HL-60/S4 (cell line): ENCODE measurements at regions not wholly inside any gene's neighbourhood (a gene's known extent, or its start where the extent isn't known, plus 50 kb on each side); places are given as distances from the start of the nearest gene placed in this dataset.
"Not testable (repeated sequence)": the region's sequence is repeated elsewhere in the genome, so short reads cannot be mapped to it uniquely, and the experiment has no call there.

Experiments used
- in situ Hi-C: fragments of 300-500 bp; cut with MboI; formaldehyde crosslinking; loops from 2 replicates; pipeline ENCODE4 v1.14.3; 2022; ENCODE audit warnings: low sequenced_read_pairs

GRCh38 chr16:16991711-16992110 is 479.0 kb downstream of the XYLT1 start:
- in situ Hi-C loops = no loop called here

- in situ Hi-C loops = no loop called here
Measured at GRCh38 chr16:16992975-16993765, 477.6 kb downstream of the XYLT1 start.

GRCh38 chr16:16994831-16995230 is 475.9 kb downstream of the XYLT1 start:
- in situ Hi-C loops = no loop called here

- in situ Hi-C loops = no loop called here
Measured at GRCh38 chr16:16996827-16997226, 473.9 kb downstream of the XYLT1 start.

GRCh38 chr16:16997349-16997748 is 473.4 kb downstream of the XYLT1 start:
- in situ Hi-C loops = no loop called here

GRCh38 chr16:17001471-17001870 is 469.3 kb downstream of the XYLT1 start:
- in situ Hi-C loops = no loop called here

- in situ Hi-C loops = no loop called here
Measured at GRCh38 chr16:17002565-17002964, 468.2 kb downstream of the XYLT1 start.

- in situ Hi-C loops = not testable (repeated sequence)
Measured at GRCh38 chr16:17005963-17006362, 464.8 kb downstream of the XYLT1 start.

- in situ Hi-C loops = no loop called here
Measured at GRCh38 chr16:17011712-17012111, 459.0 kb downstream of the XYLT1 start.

- in situ Hi-C loops = no loop called here
Measured at GRCh38 chr16:17013038-17013437, 457.7 kb downstream of the XYLT1 start.

- in situ Hi-C loops = no loop called here
Measured at GRCh38 chr16:17014484-17015121, 456.2 kb downstream of the XYLT1 start.

- in situ Hi-C loops = no loop called here
Measured at GRCh38 chr16:17015702-17016101, 455.1 kb downstream of the XYLT1 start.

GRCh38 chr16:17017442-17017841 is 453.3 kb downstream of the XYLT1 start:
- in situ Hi-C loops = no loop called here

- in situ Hi-C loops = no loop called here
Measured at GRCh38 chr16:17018585-17018939, 452.2 kb downstream of the XYLT1 start.

- in situ Hi-C loops = no loop called here
Measured at GRCh38 chr16:17019366-17019765, 451.4 kb downstream of the XYLT1 start.

- in situ Hi-C loops = no loop called here
Measured at GRCh38 chr16:17023606-17024005, 447.2 kb downstream of the XYLT1 start.

- in situ Hi-C loops = no loop called here
Measured at GRCh38 chr16:17024514-17024913, 446.2 kb downstream of the XYLT1 start.

- in situ Hi-C loops = no loop called here
Measured at GRCh38 chr16:17026600-17027242, 444.0 kb downstream of the XYLT1 start.

GRCh38 chr16:17027488-17028129 is 443.2 kb downstream of the XYLT1 start:
- in situ Hi-C loops = no loop called here

- in situ Hi-C loops = no loop called here
Measured at GRCh38 chr16:17029602-17030350, 441.0 kb downstream of the XYLT1 start.
